Superior temporal gyrus (tissue), 1 donor: ENCODE measurements at regions not wholly inside any gene's neighbourhood (a gene's known extent, or its start where the extent isn't known, plus 50 kb on each side); places are given as distances from the start of the nearest gene placed in this dataset.

Experiments used
- DNase-seq: peaks from one replicate; pipeline ENCODE4 v3.0.0-alpha.2; 2016; ENCODE audit errors: extremely low spot score

DNA sequence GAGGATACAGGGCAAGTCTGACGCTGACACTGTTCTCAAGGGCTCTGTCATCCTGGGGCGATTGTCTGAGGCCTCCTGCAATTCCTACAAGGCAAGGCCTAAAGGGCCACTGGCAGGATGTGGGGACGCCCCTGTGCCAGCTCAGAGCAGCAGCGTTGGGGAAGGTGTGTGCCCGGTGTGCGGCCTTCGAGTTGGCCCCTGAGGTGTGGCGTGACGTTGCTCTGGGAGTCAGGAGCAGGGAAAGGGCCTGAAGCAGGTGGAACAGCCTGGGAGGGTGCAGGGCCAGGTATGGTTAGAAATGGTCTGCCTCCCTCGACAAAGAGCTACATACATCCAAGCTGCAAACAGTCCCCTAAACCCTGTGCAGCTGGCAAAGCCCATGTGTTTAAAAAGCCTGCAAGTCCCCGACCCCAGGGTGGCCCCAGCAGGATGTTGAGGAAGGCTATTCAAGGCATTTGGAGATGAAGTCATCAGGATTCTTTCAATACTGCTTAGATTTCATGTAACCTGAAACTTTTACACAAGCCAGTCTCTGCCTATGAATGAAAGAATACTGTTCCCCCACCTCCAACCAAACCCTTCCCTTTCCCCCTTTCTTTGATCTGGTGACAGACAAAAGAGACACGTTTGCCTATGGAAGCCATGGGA, 142.5 kb upstream of the TNS3 start:
- DNase-seq, result no peak

DNA sequence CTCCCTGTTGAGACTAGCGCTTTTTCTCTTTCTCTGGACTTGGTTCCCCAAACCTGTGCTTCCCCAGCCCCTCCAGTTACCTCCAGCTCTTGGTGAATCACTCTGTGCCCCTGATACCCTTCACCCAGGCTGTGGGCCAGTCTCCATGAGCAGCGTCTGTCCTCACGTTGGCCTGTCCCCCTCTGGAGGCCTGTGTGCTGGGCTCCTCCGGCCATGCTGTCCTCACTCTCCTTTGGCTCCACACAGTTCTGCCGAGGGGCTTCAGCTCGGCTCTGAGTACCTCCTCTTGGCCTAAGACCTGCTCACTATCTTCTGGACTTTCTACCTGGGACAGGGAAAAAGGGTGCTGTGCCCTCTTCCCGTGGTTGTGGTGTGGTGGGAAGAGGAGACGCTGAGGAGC, 140.2 kb upstream of the TNS3 start:
- no peak for DNase-seq

DNA sequence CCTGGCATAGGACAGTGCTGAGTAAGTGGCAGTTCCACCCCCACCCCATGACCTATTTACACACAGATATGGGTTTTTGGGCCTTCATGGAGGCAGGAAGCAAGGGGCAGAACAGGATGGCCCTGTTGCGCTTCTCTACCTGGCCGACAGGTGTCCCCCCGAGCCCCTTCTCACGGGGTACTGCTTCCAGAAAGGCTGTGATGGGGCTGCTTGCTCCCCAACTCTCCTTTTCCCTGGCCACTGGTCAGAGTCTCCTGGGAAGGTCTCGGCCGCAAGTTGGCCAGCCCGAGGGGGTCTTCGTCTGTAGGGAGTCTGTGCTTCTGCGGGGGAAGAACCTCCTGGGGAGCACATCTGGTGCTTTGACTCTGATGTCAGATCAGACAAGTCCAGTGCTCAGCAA, 139.8 kb upstream of the TNS3 start:
- no peak for DNase-seq

DNA sequence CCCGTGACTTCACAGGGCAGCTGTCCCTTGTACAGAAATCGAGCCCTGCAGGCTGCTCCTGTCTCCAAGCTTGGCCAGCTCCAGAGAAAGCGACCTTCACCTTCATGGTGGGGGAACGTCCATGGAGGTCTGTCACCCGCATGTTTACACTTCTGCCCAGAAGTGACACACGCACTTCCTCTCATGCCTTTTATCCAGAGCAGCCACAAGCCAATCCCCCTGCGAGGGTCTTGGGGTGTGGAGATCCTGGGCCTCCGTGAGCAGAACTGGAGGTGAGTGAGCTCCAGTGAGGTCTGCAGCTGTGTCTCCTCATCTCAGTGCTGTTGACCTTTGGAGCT, 139.0 kb upstream of the TNS3 start:
- DNase-seq, result no peak

DNA sequence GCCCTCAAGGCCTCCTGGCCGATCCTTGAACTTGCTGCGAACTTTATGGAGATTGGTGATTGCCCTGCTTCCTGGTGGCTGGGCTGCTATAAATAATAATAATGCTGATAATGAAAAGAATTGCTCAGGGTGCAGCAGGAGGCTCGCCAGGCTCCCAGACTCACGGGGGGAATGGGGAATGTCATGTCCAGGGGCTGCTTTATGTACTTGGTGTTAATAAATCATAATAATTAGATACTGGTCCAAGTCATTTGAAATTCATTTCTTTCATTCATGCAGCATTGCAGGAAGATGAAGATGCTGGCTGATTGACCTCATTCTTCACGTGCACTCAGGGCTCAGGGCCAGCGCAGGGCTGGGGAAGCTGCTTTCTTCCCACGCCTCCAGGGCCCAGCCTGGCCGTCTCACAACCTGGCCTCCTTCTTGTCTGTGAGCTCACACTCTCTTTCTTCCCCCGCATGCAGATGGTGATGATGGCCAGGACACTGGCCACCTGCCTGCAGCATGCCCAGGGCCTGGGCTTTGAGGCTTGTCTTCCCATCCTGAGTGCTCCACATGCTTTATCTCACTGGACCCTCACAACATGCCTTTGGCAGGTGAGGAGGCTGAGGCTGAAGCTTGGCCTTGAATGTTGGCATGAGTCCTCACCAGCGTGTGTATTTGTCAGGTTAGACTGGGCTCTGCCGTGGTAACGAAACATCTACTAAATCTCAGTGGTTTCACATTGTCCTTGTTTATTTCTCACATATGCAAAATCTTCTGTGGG, 138.4 kb upstream of the TNS3 start:
- DNase-seq, result no peak

DNA sequence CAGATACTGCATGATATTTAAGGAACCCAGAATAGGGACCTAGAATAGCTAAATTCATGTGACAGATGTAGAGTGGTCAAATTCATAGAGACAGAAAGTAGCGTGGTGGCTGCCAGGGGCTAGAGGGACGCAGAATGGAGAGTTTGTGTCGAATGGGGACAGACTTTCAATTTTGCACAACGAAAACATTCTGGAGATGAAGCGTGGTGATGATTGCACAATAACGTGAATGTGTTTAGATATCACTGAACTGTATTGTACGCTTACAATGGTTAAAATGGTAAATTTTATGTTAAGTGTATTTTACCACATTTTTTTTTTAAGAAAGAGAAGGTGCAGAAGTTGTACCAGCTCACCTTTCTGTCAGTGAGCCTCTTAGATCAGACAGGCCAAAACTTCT, 137.8 kb upstream of the TNS3 start:
- DNase-seq, result no peak

DNA sequence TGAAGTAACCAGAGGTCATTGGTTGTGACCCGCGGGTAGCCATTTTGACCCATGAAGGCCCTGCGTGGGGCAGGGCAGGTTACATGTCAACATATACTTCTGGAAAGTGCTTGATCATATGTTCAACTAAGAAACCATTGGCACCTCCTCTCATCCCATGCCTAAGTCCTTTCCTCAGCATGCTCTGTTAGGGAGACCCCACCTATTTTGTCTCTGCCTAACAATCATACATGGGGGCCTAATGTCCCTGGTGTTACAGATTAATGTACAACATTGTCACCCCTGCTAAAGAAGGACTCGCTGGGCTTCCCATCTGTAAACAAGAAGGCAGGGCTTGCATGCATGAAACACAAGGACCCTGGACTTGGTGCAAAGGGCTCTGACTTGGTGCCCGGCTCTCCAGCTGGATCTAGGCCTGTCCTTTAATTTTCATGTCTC, 133.7 kb upstream of the TNS3 start:
- DNase-seq, result no peak

DNA sequence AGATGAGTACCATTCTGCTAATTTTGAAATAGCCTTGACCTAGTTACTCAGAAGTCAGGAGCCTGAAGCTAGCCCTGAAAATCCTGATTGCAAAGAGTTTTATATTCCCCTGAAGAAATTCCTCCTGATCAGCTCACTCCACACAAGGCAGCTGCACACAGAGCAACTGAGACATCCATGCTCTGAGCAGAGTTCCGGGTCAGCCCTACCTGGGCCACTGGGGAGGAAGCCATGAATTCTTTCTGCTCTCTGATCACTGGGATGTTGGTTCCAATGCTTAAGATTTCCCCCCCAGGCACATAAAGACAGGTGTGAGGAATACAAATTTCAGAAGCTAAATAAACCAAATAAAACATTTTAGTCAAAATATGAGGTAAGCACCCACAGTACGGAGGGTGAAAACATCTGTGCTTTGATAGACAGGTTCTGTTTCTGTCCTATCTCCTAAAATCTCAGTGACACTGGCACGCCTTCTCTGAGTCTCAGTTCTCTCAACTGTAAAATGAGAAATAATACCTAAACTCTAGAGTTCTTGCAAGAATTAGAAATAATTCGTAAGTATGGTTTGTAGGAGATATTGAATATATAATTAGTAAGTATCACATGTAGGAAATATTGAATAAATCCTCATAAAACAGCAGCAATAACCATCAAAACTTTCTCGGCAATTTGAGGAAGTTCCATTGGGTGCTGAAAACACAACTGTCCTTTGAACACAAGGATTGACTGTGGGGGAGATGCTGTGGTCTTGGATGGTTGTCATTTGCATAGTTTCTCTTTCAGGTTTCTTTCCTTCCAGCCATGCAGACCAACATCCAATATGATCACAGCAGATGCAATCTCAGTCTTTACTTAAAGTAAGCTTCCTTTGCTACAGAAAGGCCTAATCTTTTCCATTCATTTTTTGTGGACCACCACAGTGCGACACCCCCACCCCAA, 133.0 kb upstream of the TNS3 start:
- DNase-seq, result no peak

DNA sequence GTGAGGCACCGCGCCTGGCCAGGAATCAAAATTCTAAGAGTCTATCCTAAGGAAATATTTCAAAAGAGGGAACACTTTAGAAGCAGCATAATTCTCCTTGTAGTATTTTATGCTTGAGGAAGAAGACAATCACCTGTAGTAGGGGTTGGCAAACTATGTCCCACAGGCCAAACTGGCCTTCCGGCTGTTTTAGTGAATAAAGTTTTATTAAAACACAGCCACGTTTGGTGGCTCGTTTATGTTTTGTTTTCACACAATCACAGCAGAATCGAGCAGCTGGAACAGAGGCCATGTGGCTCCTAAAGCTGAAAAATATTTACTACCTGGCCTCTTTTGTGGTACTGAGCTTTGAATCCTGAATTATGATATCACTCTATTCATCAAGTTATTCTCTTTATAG, 131.7 kb upstream of the TNS3 start:
- DNase-seq, result no peak

DNA sequence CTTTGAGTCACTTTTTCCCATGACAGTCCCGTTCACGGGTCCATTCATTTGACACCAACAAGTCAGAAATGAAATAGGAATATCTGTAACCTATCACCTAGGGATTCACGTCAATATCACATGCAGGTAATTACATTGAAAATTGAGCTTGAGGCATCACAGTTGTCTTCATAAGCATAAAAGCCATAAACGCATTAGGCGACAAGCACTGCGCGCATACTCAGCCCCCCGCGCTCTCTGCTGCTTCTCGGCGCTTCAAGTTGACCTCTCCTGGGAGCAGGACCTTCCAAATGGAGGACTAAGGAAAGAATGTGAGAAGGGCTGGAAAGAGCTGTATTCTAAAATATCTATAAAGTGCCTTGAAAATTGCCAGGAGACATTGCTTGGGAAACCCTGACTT, 130.5 kb upstream of the TNS3 start:
- DNase-seq, result no peak

DNA sequence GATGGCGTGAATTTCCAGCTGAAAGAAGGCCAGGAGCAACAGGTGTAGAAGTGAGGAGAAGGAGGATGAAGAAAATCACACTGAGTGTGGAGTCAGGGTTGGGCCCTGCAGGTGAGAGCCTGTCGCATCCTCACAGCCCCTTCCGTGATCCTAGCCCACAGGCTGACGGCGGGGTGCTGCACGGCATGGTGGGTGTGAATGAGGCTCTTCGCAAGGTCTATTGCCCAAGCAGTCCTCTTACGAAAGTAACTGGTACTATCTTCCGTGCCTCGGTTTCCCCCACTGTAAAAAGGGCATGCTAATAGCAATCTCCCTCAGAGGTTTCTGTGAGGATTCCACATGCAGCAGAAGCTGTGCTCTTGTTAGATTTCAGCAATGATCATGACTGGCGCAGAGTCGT, 129.9 kb upstream of the TNS3 start:
- no peak for DNase-seq

DNA sequence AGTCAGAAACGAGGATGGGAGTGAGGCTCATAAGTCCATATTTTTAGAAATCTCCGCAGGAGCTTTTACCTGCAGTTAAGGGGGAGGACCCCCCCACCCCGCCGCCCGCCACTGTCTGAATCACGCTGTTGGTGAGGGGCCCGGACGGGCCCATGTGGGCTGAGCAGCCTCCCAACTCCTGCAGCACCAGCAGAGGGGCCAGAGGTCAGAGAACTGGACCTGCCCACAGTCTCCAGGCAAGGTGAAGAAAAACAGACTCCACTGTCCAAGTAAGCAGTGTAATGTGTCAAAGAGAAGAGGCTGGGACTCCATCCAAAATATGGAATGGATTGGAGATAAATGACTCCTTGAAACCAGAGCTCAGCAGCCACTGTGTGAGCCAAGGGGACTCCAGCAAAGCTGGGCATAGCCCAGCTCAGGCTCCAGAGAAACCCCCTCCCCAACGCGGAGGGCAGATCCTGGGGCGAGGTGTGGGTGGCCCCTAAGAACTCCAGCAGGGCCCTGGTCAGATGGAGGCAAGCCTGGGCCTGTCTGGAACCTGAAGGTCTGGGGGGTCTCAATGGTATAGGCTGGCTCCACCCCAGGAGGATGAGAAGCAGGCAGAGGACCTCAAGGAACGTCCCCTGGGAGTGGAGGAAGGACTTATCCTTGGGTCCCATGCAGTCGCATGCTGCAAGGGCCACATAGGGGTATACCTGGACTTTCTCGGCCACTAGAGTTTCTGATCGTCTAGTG, 128.5 kb upstream of the TNS3 start:
- DNase-seq, result no peak

DNA sequence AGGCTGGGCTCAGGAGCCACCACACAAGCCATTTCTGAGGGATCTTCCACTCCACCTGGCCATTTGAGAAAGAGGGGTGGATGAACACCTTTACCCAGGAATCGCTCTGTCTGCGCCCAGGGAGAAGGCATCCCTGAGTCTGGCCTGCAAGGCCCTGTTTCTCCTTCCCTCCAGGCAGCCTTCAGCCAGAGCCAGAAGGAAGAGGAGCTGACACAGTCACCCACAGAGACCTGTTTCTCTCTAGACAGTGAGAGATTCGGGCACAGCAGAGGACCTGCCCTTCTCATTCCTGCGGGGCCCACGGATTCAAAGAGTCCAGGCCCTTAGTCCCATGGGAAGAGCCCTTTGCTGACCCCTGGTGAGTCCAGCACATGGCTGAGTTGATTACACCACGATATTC, 127.5 kb upstream of the TNS3 start:
- DNase-seq, result no peak

DNA sequence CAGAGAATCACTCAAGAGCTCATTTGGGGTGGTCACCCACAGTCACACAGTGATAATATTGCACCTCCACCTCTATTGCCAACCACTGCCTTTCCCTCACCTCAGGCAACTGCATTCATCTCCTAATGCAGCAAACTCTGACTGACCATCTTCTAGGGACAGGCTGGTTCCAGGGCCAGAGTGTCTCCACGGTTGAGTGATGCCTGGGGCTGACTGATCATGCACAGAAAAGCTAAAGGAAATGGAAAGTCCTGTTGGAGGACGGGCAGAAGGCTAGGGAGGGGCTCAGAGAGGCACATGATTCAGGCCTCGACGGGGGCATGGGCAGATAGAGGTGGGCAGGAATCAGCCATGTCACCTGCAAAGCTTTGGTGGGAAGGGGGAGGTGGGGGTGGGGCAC, 127.1 kb upstream of the TNS3 start:
- no peak for DNase-seq

DNA sequence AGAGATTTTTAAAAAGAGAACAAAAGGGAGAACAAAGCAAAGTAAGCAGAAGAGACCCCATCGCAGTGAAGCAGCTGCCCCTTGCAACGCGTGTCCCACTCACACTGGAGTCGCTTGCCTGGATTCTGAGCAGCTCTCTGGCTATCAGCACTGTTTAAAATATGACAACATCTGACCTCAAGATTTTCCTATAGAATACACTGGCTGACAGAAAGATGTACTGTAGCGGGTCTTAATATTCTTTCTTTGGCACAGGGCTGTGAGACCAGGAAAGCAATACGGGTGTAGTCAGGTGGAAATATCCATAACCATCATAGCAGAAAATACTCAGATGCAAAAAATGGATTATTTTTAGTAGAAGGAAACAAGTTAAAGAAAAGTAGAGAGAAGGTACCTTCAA, 125.7 kb upstream of the TNS3 start:
- no peak for DNase-seq

DNA sequence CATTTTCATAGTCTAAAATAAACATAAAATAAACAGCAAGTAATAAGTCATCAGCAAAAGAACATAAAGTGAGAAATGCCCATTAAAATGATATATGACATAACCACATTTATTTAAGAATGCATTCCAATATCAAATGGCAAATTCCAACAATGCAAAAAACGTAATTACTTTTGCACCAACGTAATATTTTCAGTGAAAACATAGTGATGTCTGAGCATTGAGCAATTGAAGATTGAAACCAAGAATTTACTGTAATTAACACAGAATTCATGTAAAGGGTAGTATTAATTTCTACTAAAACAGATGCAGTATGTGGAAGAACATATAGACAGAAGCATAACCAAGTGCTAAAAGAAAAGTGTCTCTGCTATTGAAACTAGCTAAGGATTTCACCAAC, 123.0 kb upstream of the TNS3 start:
- DNase-seq, result no peak

DNA sequence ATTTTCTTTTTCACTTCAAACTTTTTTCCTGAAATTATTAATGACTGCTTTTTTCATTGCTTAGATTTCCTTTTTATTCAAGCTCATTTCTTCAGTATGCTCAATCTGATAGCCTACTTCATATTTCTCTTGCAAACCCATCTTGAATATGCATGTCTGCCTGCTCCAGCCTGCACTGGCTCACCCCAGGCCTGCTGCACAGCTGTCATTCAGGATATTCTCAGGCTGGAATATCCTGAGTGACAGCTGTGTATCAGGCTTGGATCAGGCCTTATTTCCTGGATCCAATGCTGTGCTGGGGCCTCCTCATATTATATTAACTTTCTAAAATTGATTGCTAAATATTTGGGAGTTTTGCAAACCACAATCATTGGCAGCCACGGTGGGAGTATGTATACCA, 120.2 kb upstream of the TNS3 start:
- no peak for DNase-seq

DNA sequence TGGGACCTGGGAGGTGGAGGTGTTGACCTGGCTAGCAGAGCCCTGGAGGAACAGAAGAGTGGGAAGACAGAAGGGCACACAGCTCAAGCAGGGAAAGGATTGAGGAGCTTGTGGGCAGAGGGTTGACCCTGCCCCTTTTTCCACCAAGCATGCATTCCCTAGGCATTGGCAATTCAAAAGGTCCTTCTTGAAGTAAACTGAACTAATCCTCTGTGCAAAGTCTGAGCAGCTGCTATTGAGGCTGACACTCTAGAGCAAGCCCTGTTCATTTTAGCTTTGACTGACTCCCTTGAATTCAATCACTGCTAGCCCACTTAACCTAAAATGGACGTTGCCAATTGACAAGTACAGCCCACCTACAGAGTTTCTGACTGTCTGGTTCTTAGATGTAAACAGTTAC, 116.5 kb upstream of the TNS3 start:
- no peak for DNase-seq

DNA sequence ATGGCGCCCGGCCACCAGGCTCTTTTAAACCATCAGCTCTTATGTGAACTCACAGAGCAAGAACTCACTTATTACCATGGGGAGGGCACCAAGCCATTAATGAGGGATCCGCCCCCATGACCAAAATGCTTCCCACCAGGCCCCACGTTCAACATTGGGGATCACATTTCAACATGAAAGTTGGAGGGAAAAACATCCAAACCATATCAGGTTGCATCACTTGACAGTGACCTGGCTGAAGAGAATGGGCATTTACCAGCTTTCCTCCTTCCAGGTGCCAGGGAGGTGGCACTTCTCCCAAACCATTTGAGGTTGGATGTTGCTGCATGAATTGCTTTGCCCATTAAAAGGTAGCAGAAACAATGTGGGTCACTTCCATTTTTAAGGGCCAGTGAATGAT, 115.6 kb upstream of the TNS3 start:
- DNase-seq, result no peak

DNA sequence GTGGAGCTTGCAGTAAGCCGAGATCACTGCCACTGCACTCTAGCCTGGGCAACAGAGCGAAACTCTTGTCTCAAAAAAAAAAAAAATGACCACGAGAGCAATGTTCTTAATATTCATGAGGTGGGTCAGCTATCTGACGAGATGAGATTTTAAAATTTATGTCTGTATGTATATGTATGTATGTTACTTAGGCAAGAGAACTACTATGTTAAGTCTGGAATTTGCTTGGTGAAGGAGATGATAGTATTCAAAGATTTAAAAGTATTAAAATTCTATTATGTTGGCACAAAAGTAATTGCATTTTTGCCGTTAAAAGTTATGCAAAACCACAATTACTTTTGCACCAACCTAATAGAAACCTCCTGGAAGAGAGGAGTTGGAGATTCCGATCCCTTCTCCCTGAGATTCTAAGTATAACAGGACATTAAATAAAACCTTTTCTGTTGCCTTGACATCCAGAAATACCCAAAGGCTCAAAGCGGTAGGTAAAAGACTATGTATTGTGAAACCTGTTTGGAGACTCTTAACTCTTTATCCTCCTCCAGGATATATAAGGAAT, 114.3 kb upstream of the TNS3 start:
- no peak for DNase-seq

DNA sequence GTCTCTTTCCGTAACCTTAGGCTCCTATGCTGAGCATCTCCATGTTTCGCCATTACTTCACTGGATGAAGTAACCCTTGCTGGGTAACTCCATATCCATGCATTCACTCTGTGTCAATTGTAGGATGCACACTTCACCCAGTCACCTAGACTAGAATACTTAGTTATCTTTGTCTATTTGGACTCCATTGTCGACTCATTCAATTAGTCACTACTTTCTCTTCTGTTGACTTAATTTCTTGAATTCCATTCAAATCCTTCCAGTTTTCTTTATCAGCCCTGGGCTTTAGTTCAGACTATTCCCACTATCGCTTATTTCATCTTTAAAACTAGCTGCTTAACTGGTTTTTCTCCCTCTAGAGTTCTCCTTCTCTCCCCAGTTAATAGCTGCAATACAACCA, 111.3 kb upstream of the TNS3 start:
- DNase-seq, result no peak

DNA sequence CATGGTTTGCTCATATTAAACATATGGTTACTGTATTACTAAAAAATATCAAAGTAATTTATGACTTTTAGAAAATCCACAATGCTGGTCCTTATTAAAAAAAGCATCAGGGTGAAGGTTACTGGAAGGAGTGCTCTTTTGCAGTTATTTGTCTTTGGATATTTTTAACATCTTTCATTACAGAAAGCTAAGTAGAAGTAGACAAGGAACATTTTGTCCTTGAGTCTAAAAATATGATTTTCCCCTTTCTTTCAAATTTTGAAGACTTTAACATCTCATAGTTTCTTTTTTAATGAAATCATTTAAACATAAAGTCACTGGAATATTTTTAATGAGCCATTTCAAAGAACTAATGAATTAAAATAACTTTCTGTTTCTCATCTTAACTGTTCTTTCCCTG, 110.1 kb upstream of the TNS3 start:
- DNase-seq, result no peak
